KG1 (cell line): ENCODE measurements at regions not wholly inside any gene's neighbourhood (a gene's known extent, or its start where the extent isn't known, plus 50 kb on each side); places are given as distances from the start of the nearest gene placed in this dataset.
A peak's percentile ranks its signal among the peaks of the same experiment; 100 is the strongest.

Experiments
- DNase-seq: peaks from one replicate; lab custom pipeline; 2025; lab: John Stamatoyannopoulos, UW

DNA sequence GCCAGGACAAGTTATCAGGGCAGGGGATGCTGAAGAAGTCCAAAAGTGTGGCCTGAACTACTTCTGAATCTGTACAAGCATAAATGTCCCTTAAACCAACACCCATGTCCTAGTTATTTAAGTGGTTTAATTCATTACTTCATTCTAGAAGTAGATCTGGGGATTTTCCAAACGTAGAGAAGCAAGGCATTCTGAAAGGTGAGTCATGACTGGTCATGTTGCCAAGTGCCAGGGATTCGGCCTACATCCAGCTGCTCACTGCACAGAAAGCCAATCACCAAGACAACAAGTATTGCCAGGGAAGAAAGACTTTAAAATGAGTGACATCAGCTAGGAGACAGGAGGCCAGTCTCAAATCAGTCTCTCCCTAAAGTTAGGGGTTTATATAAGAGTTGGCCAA is 396.6 kb downstream of the GABRB3 start:
- no peak for DNase-seq

DNA sequence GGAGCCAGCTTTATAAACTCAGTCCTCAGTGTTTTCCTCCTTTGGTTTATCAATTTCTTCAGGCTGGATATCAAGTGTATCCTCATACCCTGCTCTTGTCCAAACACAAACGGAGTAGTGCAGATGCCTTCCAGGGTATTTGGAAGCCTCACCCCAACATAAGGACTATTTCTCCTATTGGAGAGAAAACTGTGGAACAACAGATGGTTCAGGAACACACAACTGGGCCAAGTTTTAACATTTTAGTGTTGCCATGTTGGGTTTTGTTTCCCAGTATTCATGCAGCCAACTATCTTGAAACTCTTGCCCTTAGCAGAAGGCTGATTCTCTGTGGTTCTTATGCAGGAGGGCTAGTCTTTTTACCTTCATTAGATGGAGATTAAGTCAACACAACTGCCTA is 398.1 kb downstream of the GABRB3 start:
- no peak for DNase-seq

- no peak for DNase-seq
Observed at GRCh38 chr15:26372706-26373105, 400.2 kb downstream of the GABRB3 start.

DNA sequence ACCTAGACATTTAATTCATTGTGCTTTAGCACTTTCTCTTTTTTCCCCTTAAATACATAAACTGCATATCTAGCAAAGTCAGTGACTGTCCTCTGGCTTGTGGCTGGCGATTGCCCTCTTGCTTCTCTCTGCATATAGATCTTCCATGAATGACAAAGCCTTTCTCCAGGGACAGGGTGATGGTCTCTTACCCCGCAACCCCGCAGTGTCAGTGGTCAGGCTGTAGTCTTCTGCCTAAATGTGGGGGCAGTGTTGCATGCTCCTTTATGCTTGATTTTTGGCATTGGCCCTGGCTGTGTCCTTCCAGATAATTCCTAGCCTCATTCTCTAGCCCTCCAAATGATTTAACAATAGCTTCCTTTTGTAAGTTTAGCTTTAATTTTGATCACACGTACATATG is 407.8 kb downstream of the GABRB3 start:
- no peak for DNase-seq

- no peak for DNase-seq
Observed at GRCh38 chr15:26359855-26360254, 413.0 kb downstream of the GABRB3 start.

DNA sequence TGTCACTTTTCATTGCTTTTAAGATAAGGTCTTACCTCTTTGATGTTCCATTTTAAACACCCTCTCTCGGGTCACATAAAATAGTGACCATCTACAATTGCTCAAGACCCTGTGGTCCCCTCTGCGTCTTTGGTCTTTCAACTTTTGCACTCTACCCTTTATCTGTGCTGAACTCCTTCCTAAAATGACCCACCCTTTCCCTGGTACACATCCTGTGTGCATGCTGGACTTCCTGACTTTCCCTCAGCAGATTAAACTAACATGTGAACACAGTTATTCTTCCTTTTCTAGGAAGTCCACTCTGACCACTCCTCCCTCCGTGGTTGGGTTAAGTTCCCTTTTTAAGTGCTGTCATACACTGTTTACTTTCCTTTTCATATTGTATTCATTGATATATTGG is 414.2 kb downstream of the GABRB3 start:
- peak; percentile 0 for DNase-seq

DNA sequence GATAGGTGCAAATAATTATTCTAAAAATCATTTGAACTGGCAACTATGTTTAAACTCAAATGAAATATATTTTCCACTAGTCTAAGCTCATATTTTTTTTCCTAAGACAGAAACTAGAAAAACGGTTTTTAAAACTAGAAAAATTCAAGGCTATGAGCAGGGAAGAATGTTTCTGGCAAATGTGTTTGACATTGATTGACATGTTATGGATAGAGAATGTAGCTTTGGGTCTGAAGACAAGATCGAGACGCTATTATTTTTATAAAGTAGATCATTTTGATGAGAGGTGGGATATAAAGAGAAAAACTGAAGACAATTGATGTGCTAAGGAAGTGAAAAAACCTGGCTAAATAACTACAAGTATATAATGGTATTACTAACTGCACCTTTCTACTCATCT is 415.2 kb downstream of the GABRB3 start:
- DNase-seq = no peak

- DNase-seq = no peak
Observed at GRCh38 chr15:26355472-26356074, 417.3 kb downstream of the GABRB3 start.

DNA sequence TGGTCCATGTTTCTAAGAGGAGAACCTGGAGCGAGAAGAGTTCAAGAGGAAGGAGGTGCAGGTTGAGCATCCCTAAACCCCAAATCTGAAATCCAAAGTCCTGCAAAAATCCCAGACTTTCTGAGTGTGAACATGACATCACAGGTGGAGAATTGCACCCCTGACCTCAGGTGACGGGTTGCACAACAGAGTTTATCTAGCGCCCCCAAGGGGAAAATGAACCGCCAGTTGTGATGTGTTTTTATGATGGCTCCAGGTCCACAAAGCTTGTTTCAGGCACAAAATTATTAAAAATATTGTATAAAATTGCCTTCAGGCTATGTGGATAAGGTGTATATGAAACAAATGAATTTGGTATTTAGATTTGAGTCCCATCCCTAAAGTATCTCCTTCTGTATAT is 420.0 kb downstream of the GABRB3 start:
- no peak for DNase-seq

- no peak for DNase-seq
Observed at GRCh38 chr15:26352406-26352805, 420.5 kb downstream of the GABRB3 start.

DNA sequence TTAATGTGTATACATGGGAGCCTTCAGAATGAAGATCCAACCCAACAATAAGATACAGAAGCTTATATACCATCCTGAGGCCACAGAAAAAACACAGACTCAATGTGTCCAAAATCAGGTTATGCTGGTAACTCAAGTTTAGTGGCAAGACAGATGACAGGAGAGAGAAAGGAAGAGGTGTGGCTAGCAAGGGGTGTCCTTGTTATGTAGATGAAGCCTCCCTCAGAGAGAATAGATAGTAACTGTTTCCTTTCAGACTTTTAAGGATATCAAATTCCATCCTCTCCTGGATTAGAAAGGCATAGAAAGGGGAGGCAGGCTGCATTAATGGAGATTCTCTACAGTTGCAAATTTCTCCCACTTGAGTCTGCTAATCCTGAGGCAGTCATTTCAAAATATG is 447.4 kb downstream of the GABRB3 start:
- no peak for DNase-seq

DNA sequence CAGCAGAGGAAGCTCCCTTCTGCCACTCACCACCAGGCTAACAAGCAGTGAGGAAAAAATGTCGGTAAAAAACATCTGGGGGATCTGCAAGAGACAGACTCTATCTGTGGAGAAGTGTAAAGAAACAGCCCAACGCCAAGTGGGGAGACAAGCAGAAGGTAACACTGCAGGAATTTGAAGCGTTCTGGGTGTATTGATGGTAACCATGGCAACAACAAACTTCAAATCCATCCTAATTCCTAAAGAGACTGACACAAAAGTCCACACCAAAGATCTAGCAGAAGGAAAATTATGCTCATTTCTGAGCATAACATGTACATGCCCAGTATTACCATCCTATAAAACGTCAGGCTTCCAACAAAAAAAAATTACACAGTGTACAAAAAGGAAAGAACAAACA is 449.3 kb downstream of the GABRB3 start:
- no peak for DNase-seq

- no peak for DNase-seq
Observed at GRCh38 chr15:26318689-26319088, 454.2 kb downstream of the GABRB3 start.

- no peak for DNase-seq
Observed at GRCh38 chr15:26314577-26314976, 451.4 kb upstream of the ATP10A start.

GRCh38 chr15:26311710-26312236 is 448.6 kb upstream of the ATP10A start:
- no peak for DNase-seq

DNA sequence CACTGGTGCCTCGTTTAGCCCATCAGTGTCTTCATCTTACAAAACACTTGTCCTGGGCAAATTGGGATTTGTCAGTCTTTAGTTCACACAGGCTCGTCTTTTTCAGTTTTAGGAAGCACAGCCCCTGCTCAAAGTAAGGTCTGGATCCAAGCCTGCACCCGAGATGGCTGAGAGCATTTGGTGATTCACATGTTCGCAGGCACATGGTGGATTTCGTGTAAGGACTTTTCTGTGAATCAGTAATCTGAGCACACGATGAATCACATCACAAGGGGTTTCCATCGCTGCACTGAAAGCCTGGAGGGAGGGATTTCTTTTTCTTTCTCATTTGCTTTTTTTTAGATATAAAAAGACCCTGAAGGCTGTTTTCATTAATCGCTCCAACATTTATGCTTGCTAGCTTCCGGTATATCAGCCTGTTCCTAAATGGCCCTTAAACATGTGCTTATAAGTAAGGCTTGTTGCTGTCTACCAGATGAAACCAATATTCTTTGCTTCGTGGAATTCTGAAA is 435.6 kb upstream of the ATP10A start:
- DNase-seq = no peak

GRCh38 chr15:26298010-26298658 is 435.0 kb upstream of the ATP10A start:
- DNase-seq = no peak

DNA sequence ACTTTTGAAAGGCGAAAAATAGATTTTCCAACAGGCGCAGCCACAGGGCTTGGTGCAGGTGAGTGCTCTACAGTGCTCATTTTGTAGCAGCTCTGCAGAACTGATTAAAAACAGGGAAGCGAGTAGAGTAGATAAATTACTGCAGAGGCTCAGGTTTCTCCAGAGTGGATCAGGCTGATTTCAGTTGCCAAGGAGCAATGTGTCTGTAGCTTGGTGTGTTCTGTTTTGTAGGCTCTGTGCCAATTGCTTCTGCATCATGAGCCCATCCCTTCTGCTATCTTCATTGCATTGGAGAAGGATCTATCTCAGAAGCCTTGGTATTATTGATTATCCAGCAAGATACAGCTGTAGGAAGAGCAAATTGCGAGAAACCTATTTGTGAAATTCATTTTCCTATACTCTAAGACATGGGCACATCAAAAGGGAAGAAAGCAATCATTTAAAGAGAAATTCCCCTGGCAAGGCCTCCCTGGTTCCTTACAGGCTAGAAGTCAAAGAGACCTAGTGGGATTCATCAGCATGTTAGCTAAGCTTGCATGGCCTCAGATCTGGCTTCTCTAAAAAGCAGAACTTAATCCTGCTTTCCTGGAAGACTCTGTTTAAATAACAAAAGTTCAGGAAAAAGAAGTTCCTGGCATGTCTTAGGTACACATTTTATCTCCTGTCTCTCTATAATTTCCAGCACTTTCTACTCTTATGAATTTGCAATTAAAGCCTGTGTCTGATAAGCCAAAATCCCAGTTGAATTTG is 432.4 kb upstream of the ATP10A start:
- DNase-seq = no peak

DNA sequence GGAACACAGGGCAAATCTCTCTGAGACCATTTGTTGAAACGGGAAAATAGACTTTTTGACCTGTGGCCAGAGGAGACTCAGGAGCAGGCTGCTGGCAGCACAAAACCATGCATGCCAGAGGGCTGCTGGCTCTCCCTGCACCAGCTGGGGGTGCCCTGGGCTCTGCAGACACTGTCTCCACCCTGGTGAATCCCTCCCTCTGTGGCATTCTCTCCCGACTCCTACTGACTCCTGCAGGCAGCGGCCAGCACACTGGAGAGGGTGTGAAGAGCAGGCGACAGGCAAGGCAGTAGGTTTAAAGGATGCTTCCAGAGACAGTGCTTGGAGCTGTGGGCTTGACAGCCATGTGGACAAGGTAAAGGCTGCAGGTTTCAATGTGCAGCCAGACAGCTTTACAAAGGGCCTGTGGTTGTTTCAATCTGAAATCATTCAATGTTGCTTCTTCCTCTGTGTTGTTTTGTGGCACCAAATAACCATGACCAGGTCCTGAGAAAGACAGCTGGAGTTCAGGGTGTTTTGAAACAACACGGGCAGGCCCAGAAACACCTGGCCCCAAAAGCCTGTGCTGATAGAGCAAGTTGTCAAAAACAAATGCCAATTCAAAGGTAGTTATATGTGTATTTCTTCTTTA is 431.0 kb upstream of the ATP10A start:
- no peak for DNase-seq

GRCh38 chr15:26287381-26287780 is 424.3 kb upstream of the ATP10A start:
- DNase-seq = no peak

DNA sequence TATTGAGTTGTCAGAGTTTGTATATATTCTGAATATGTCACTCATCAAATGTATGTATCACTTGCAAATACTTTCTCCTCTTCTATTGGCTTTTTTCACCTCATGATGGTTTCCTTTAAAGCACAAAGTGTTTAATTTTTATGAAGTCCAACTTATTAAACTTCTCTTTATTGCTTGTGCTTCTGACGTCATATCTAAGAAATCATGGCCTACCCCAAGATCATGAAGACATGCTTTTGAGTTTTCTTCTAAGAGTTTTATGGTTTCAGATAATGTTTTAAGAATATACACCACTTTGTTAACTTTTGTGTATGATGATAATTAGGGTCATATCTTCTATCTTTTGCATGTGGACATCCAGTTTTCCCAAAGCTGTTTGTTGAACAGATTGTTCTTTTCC is 417.2 kb upstream of the ATP10A start:
- no peak for DNase-seq

DNA sequence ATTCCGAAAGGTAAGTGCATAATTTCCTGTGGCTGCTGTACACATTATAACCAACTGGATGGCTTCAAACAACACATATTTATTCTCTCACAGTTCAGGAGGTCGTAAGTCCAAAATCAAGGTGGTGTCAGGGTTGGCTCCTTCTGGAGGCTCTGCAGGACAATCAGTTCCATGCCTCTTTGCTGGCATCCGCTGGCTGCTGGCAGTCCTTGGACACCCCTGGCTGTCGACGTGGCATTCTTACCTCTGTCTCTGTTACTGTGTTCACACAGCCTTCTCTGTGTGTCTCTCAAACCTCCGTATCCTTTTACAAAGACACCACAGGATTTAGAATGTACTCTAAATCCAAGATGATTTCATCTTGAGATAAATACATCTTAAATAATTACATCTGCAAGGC is 398.8 kb upstream of the ATP10A start:
- no peak for DNase-seq

DNA sequence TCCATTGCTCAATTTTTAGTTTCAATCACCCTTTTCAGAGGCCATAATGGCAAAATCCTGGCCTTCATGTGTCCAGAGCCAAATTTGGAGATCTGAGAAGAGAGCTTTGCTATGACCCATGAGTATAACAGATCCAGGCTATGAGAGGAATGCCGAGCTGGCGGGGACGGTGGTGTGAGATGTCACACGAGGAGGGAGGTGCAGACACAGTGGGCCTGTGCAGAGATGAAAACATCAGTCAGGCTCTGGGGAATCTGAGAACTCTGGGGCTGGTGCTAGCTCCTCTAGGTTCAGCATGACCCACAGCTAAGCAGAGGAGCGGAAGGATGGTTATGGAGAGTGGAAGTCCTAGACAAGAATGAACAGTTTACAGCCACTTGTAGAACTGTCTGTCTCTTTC is 398.3 kb upstream of the ATP10A start:
- DNase-seq = no peak
